ENCODE measurements at regions not wholly inside any gene's neighbourhood (a gene's known extent, or its start where the extent isn't known, plus 50 kb on each side); places are given as distances from the start of the nearest gene placed in this dataset.

- no peak for TF ChIP-seq CTCF (IDR thresholded peaks at IDR 0.05)
- TF ChIP-seq POLR2A (IDR thresholded peaks at IDR 0.05): no peak
- no peak for TF ChIP-seq POLR2AphosphoS5 (IDR thresholded peaks at IDR 0.05; ENCODE audit: insufficient read depth in 1 of 2, low read depth in 1 of 2)
- Histone ChIP-seq H3K9me3 (no peaks in the 10 kb centered on the region), H3K27ac (no peak overlapping the region), H3K4me3 (no peak overlapping the region), H3K27me3 (no peaks in the 10 kb centered on the region), H3K36me3 (no peaks in the 10 kb centered on the region), H3K4me1 (no peaks in the 10 kb centered on the region)
- intact Hi-C loops (cut with DNase I): no loop called here
- no peak for DNase-seq (ENCODE audit: extremely low spot score in 2 of 2)
Measured at GRCh38 chr4:133467290-133467947, 318.3 kb downstream of the PCDH10 start.

DNA sequence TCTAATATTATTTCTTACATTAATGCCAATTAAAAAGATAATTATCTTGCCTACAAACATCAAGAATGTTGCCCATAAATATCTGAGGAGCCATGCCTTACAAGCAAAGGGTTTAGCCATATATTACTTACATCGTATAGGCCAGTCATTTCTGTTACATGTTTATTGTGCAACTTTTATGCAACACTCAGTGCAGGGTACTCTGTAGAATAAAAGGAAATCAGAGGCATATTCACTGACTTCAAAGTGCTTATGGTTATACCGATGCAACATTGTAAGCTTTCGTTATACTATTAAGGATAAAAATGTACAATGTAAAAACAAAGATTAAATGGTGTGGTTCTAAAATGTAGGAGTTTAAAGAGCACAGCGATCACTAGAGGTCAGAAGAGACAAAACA is 315.9 kb downstream of the PCDH10 start:
- intact Hi-C loops (cut with DNase I): no loop called here
- no peaks in the 10 kb centered on the region for H3K27me3 ChIP-seq
- DNase-seq (ENCODE audit: extremely low spot score in 2 of 2): no peak
- H3K27ac ChIP-seq: no peak overlapping the region
- H3K9me3 ChIP-seq: no peaks in the 10 kb centered on the region
- H3K4me3 ChIP-seq: no peak overlapping the region
- no peaks in the 10 kb centered on the region for H3K4me1 ChIP-seq
- no peaks in the 10 kb centered on the region for H3K36me3 ChIP-seq
- TF ChIP-seq CTCF (IDR thresholded peaks at IDR 0.05) (no peak), POLR2A (IDR thresholded peaks at IDR 0.05) (no peak), POLR2AphosphoS5 (IDR thresholded peaks at IDR 0.05; ENCODE audit: insufficient read depth in 1 of 2, low read depth in 1 of 2) (no peak)

GRCh38 chr4:133464311-133464710 is 315.2 kb downstream of the PCDH10 start:
- intact Hi-C loops (cut with DNase I): no loop called here
- no peak overlapping the region for H3K4me3 ChIP-seq
- no peaks in the 10 kb centered on the region for H3K4me1 ChIP-seq
- no peaks in the 10 kb centered on the region for H3K9me3 ChIP-seq
- H3K27me3 ChIP-seq: no peaks in the 10 kb centered on the region
- DNase-seq (ENCODE audit: extremely low spot score in 2 of 2): no peak
- no peak overlapping the region for H3K27ac ChIP-seq
- TF ChIP-seq POLR2AphosphoS5 (IDR thresholded peaks at IDR 0.05; ENCODE audit: insufficient read depth in 1 of 2, low read depth in 1 of 2) (no peak), POLR2A (IDR thresholded peaks at IDR 0.05) (no peak), CTCF (IDR thresholded peaks at IDR 0.05) (no peak)
- no peaks in the 10 kb centered on the region for H3K36me3 ChIP-seq

- no peaks in the 10 kb centered on the region for H3K4me1 ChIP-seq
- no peak overlapping the region for H3K4me3 ChIP-seq
- H3K9me3 ChIP-seq: no peaks in the 10 kb centered on the region
- H3K27ac ChIP-seq: no peak overlapping the region
- TF ChIP-seq POLR2A (IDR thresholded peaks at IDR 0.05) (no peak), CTCF (IDR thresholded peaks at IDR 0.05) (no peak), POLR2AphosphoS5 (IDR thresholded peaks at IDR 0.05; ENCODE audit: insufficient read depth in 1 of 2, low read depth in 1 of 2) (no peak)
- intact Hi-C loops (cut with DNase I): no loop called here
- DNase-seq (ENCODE audit: extremely low spot score in 2 of 2): no peak
- H3K36me3 ChIP-seq: no peaks in the 10 kb centered on the region
- no peaks in the 10 kb centered on the region for H3K27me3 ChIP-seq
Measured at GRCh38 chr4:133452678-133453077, 303.6 kb downstream of the PCDH10 start.

GRCh38 chr4:133450813-133451212 is 301.7 kb downstream of the PCDH10 start:
- no peak for DNase-seq (ENCODE audit: extremely low spot score in 2 of 2)
- Histone ChIP-seq H3K4me3 (no peak overlapping the region), H3K36me3 (no peaks in the 10 kb centered on the region), H3K9me3 (no peaks in the 10 kb centered on the region), H3K4me1 (no peaks in the 10 kb centered on the region), H3K27ac (no peak overlapping the region), H3K27me3 (no peaks in the 10 kb centered on the region)
- no peak for TF ChIP-seq POLR2AphosphoS5 (IDR thresholded peaks at IDR 0.05; ENCODE audit: insufficient read depth in 1 of 2, low read depth in 1 of 2)
- no peak for TF ChIP-seq POLR2A (IDR thresholded peaks at IDR 0.05)
- TF ChIP-seq CTCF (IDR thresholded peaks at IDR 0.05): no peak
- intact Hi-C loops (cut with DNase I): no loop called here
